ENCODE measurements at regions not wholly inside any gene's neighbourhood (a gene's known extent, or its start where the extent isn't known, plus 50 kb on each side); places are given as distances from the start of the nearest gene placed in this dataset.

GRCh38 chr1:56065729-56066128 is 513.6 kb downstream of the PLPP3 start:
- TF ChIP-seq, protein P1, sequence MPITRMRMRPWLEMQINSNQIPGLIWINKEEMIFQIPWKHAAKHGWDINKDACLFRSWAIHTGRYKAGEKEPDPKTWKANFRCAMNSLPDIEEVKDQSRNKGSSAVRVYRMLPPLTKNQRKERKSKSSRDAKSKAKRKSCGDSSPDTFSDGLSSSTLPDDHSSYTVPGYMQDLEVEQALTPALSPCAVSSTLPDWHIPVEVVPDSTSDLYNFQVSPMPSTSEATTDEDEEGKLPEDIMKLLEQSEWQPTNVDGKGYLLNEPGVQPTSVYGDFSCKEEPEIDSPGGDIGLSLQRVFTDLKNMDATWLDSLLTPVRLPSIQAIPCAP (CRISPR knock-in tag; IDR thresholded peaks at IDR 0.05) = no peak
- no peak for TF ChIP-seq ZNF232 (CRISPR knock-in tag; IDR thresholded peaks at IDR 0.05)
- no peak for TF ChIP-seq SMAD3 (CRISPR knock-in tag; IDR thresholded peaks at IDR 0.05; ENCODE audit: borderline replicate concordance)
- TF ChIP-seq, protein P2, sequence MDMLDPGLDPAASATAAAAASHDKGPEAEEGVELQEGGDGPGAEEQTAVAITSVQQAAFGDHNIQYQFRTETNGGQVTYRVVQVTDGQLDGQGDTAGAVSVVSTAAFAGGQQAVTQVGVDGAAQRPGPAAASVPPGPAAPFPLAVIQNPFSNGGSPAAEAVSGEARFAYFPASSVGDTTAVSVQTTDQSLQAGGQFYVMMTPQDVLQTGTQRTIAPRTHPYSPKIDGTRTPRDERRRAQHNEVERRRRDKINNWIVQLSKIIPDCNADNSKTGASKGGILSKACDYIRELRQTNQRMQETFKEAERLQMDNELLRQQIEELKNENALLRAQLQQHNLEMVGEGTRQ (CRISPR knock-in tag; IDR thresholded peaks at IDR 0.05) = no peak
- no peak for TF ChIP-seq IRF2 (CRISPR knock-in tag; IDR thresholded peaks at IDR 0.05; ENCODE audit: borderline replicate concordance, low read depth)
